Endothelial cell (in vitro differentiated cells): ENCODE measurements at regions not wholly inside any gene's neighbourhood (a gene's known extent, or its start where the extent isn't known, plus 50 kb on each side); places are given as distances from the start of the nearest gene placed in this dataset.

ENCODE experiments used
- DNase-seq: peaks from one replicate; pipeline ENCODE4 v3.0.0; 2021; ENCODE audit warnings: low spot score
- H3K27ac Mint-ChIP-seq: one replicate; pipeline ENCODE4 v1.8.0; 2021; ENCODE audit warnings: mixed read lengths, inconsistent platforms; ENCODE audit not compliant: unreplicated experiment
- H3K27me3 Mint-ChIP-seq: one replicate; pipeline ENCODE4 v1.8.0; 2021; ENCODE audit warnings: mild to moderate bottlenecking, moderate library complexity, mixed read lengths, inconsistent platforms; ENCODE audit not compliant: unreplicated experiment
- H3K36me3 Mint-ChIP-seq: one replicate; pipeline ENCODE4 v1.8.0; 2021; ENCODE audit warnings: mild to moderate bottlenecking, low read depth, mixed read lengths, inconsistent platforms; ENCODE audit not compliant: unreplicated experiment
- H3K4me1 Mint-ChIP-seq: one replicate; pipeline ENCODE4 v1.8.0; 2021; ENCODE audit warnings: mild to moderate bottlenecking, mixed read lengths, inconsistent platforms; ENCODE audit not compliant: unreplicated experiment
- H3K4me3 Mint-ChIP-seq: one replicate; pipeline ENCODE4 v1.8.0; 2021; ENCODE audit warnings: mild to moderate bottlenecking, mixed read lengths, inconsistent platforms; ENCODE audit not compliant: unreplicated experiment
- H3K9me3 Mint-ChIP-seq: one replicate; pipeline ENCODE4 v1.8.0; 2021; ENCODE audit warnings: mixed read lengths, inconsistent platforms; ENCODE audit not compliant: unreplicated experiment
- TF ChIP-seq, protein P1 (sequence below): fragments of 200-600 bp; sonication (generic); IDR thresholded peaks from one replicate; pipeline ENCODE4 v1.5.0; 2021; ENCODE audit warnings: antibody characterized with exemption; ENCODE audit not compliant: unreplicated experiment

- Mint-ChIP-seq H3K9me3 (peaks cover 4% of the 10 kb centered on the region), H3K4me3 (no peak overlapping the region), H3K4me1 (no peaks in the 10 kb centered on the region), H3K27ac (no peak overlapping the region), H3K27me3 (peaks cover 10% of the 10 kb centered on the region), H3K36me3 (peaks cover 5% of the 10 kb centered on the region)
- TF ChIP-seq, protein P1, sequence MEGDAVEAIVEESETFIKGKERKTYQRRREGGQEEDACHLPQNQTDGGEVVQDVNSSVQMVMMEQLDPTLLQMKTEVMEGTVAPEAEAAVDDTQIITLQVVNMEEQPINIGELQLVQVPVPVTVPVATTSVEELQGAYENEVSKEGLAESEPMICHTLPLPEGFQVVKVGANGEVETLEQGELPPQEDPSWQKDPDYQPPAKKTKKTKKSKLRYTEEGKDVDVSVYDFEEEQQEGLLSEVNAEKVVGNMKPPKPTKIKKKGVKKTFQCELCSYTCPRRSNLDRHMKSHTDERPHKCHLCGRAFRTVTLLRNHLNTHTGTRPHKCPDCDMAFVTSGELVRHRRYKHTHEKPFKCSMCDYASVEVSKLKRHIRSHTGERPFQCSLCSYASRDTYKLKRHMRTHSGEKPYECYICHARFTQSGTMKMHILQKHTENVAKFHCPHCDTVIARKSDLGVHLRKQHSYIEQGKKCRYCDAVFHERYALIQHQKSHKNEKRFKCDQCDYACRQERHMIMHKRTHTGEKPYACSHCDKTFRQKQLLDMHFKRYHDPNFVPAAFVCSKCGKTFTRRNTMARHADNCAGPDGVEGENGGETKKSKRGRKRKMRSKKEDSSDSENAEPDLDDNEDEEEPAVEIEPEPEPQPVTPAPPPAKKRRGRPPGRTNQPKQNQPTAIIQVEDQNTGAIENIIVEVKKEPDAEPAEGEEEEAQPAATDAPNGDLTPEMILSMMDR = no peak
- DNase-seq = no peak
Measured at GRCh38 chr5:2238732-2239131, 356.0 kb upstream of the IRX4 start.

- H3K4me1 Mint-ChIP-seq = no peaks in the 10 kb centered on the region
- no peaks in the 10 kb centered on the region for H3K9me3 Mint-ChIP-seq
- H3K27me3 Mint-ChIP-seq = no peaks in the 10 kb centered on the region
- no peak for DNase-seq
- TF ChIP-seq, protein P1 = no peak
- H3K4me3 Mint-ChIP-seq = no peak overlapping the region
- no peak overlapping the region for H3K27ac Mint-ChIP-seq
- no peaks in the 10 kb centered on the region for H3K36me3 Mint-ChIP-seq
Measured at GRCh38 chr5:2227433-2227832, 344.7 kb upstream of the IRX4 start.

DNA sequence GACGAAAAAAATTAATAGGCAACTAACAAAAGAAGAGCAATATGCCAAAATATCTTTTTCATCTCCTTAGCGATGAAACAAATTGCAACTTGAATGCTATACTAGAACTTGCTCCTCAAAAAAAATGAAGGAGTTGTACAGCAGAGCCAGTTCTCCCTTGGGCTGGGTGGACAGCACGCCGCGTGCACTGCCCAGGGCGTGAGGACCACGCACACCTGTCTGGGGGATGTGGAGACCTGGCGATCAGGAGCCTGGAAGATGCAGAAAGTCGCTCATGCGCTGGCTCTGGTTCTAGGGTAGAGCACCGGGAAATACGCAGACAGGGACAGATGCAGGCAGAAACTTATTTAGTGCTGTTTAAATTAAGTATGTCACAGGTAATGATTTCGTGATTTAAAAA is 342.0 kb upstream of the IRX4 start:
- Mint-ChIP-seq H3K27me3 (no peaks in the 10 kb centered on the region), H3K4me1 (no peaks in the 10 kb centered on the region), H3K27ac (no peak overlapping the region), H3K4me3 (no peak overlapping the region), H3K9me3 (no peaks in the 10 kb centered on the region), H3K36me3 (no peaks in the 10 kb centered on the region)
- TF ChIP-seq, protein P1 = no peak
- DNase-seq = no peak

- no peaks in the 10 kb centered on the region for H3K9me3 Mint-ChIP-seq
- H3K27ac Mint-ChIP-seq = no peak overlapping the region
Measured at GRCh38 chr5:2223303-2223702, 340.6 kb upstream of the IRX4 start.

DNA sequence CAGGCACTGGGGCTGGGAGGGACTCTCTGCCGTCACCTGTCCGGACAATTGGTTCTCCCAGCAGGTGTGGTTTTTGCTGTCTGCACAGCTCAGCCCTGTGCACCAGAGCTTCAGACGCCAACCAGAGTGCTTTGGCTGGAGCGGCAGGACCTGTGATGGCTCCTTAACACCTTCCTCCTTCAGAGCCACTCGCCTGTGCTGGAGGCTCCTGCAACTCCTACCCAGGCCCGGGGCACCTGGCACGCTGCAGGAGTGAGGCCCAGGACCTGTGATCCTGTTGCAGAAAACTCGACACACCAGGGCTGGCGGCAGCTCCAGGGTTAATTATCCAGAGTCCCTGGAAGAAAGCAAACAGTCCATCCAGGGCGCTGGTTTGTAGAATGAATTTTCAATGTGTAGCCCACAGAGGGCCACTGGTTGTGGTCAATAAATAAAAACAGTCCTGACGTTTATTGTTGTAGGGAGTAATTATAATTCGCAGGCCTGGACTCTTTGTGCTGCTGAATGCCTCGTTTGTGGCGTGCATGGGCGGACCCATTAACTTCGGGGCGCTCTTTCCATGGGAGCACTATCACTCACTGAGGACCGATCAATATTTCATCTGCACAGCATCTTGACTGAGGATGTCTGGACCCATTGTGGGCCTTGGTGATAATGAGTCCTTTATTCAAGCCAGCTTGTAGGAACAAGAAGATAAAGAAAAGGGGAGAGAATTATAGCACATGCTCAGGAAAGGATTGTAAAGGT is 339.7 kb upstream of the IRX4 start:
- no peaks in the 10 kb centered on the region for H3K4me1 Mint-ChIP-seq
- no peaks in the 10 kb centered on the region for H3K9me3 Mint-ChIP-seq
- no peaks in the 10 kb centered on the region for H3K27me3 Mint-ChIP-seq
- TF ChIP-seq, protein P1 = no peak
- DNase-seq = no peak
- no peak overlapping the region for H3K27ac Mint-ChIP-seq
- H3K36me3 Mint-ChIP-seq = no peaks in the 10 kb centered on the region
- H3K4me3 Mint-ChIP-seq = no peak overlapping the region

More at GRCh38 chr5:2223303-2223702, 340.6 kb upstream of the IRX4 start:
- no peaks in the 10 kb centered on the region for H3K4me1 Mint-ChIP-seq
- no peaks in the 10 kb centered on the region for H3K36me3 Mint-ChIP-seq
- TF ChIP-seq, protein P1 = no peak
- no peak for DNase-seq
- H3K27me3 Mint-ChIP-seq = no peaks in the 10 kb centered on the region
- H3K4me3 Mint-ChIP-seq = no peak overlapping the region
